ENCODE measurements at regions not wholly inside any gene's neighbourhood (a gene's known extent, or its start where the extent isn't known, plus 50 kb on each side); places are given as distances from the start of the nearest gene placed in this dataset.

GRCh38 chr2:150147889-150148683 is 339.4 kb downstream of the RND3 start:
- H3K27me3 Mint-ChIP-seq (ENCODE audit: unreplicated experiment), result no peaks in the 10 kb centered on the region
- no peak overlapping the region for H3K27ac Mint-ChIP-seq (ENCODE audit: unreplicated experiment)
- H3K4me3 Mint-ChIP-seq (ENCODE audit: unreplicated experiment), result no peak overlapping the region
- H3K36me3 Mint-ChIP-seq (ENCODE audit: low read depth, unreplicated experiment), result no peaks in the 10 kb centered on the region
- no peak for DNase-seq (ENCODE audit: low spot score)
- TF ChIP-seq CTCF (IDR thresholded peaks at IDR 0.05; ENCODE audit: unreplicated experiment), result no peak
- H3K9me3 Mint-ChIP-seq (ENCODE audit: unreplicated experiment), result peaks cover 5% of the 10 kb centered on the region
- H3K4me1 Mint-ChIP-seq (ENCODE audit: unreplicated experiment), result no peaks in the 10 kb centered on the region

- TF ChIP-seq CTCF (IDR thresholded peaks at IDR 0.05; ENCODE audit: unreplicated experiment), result no peak
- Mint-ChIP-seq H3K9me3 (ENCODE audit: unreplicated experiment) (peaks cover 5% of the 10 kb centered on the region), H3K27ac (ENCODE audit: unreplicated experiment) (no peak overlapping the region), H3K36me3 (ENCODE audit: low read depth, unreplicated experiment) (no peaks in the 10 kb centered on the region), H3K4me3 (ENCODE audit: unreplicated experiment) (no peak overlapping the region), H3K27me3 (ENCODE audit: unreplicated experiment) (no peaks in the 10 kb centered on the region), H3K4me1 (ENCODE audit: unreplicated experiment) (no peaks in the 10 kb centered on the region)
- DNase-seq (ENCODE audit: low spot score), result no peak
These were observed 340.6 kb downstream of the RND3 start for GRCh38 chr2:150146879-150147278.

GRCh38 chr2:150145299-150145692 is 342.2 kb downstream of the RND3 start:
- Mint-ChIP-seq H3K4me1 (ENCODE audit: unreplicated experiment) (no peaks in the 10 kb centered on the region), H3K27ac (ENCODE audit: unreplicated experiment) (no peak overlapping the region)

GRCh38 chr2:150144546-150145298 is 342.7 kb downstream of the RND3 start:
- H3K4me3 Mint-ChIP-seq (ENCODE audit: unreplicated experiment), result no peak overlapping the region
- TF ChIP-seq CTCF (IDR thresholded peaks at IDR 0.05; ENCODE audit: unreplicated experiment), result no peak
- no peak for DNase-seq (ENCODE audit: low spot score)
- H3K27me3 Mint-ChIP-seq (ENCODE audit: unreplicated experiment), result no peaks in the 10 kb centered on the region
- no peaks in the 10 kb centered on the region for H3K36me3 Mint-ChIP-seq (ENCODE audit: low read depth, unreplicated experiment)
- no peaks in the 10 kb centered on the region for H3K4me1 Mint-ChIP-seq (ENCODE audit: unreplicated experiment)
- H3K9me3 Mint-ChIP-seq (ENCODE audit: unreplicated experiment), result peaks cover 5% of the 10 kb centered on the region
- H3K27ac Mint-ChIP-seq (ENCODE audit: unreplicated experiment), result no peak overlapping the region

More at GRCh38 chr2:150145299-150145692, 342.2 kb downstream of the RND3 start:
- DNase-seq (ENCODE audit: low spot score), result no peak
- no peaks in the 10 kb centered on the region for H3K36me3 Mint-ChIP-seq (ENCODE audit: low read depth, unreplicated experiment)
- no peak for TF ChIP-seq CTCF (IDR thresholded peaks at IDR 0.05; ENCODE audit: unreplicated experiment)
- H3K4me3 Mint-ChIP-seq (ENCODE audit: unreplicated experiment), result no peak overlapping the region
- H3K9me3 Mint-ChIP-seq (ENCODE audit: unreplicated experiment), result peaks cover 5% of the 10 kb centered on the region
- H3K27me3 Mint-ChIP-seq (ENCODE audit: unreplicated experiment), result no peaks in the 10 kb centered on the region

- no peak overlapping the region for H3K27ac Mint-ChIP-seq (ENCODE audit: unreplicated experiment)
- no peak for TF ChIP-seq CTCF (IDR thresholded peaks at IDR 0.05; ENCODE audit: unreplicated experiment)
- no peaks in the 10 kb centered on the region for H3K27me3 Mint-ChIP-seq (ENCODE audit: unreplicated experiment)
- DNase-seq (ENCODE audit: low spot score), result no peak
- no peaks in the 10 kb centered on the region for H3K36me3 Mint-ChIP-seq (ENCODE audit: low read depth, unreplicated experiment)
- H3K9me3 Mint-ChIP-seq (ENCODE audit: unreplicated experiment), result peaks cover 5% of the 10 kb centered on the region
- H3K4me3 Mint-ChIP-seq (ENCODE audit: unreplicated experiment), result no peak overlapping the region
- no peaks in the 10 kb centered on the region for H3K4me1 Mint-ChIP-seq (ENCODE audit: unreplicated experiment)
These were observed 344.4 kb downstream of the RND3 start for GRCh38 chr2:150143087-150143536.
